ENCODE measurements at regions not wholly inside any gene's neighbourhood (a gene's known extent, or its start where the extent isn't known, plus 50 kb on each side); places are given as distances from the start of the nearest gene placed in this dataset.

GRCh38 chr12:128168273-128168672 lies 98.7 kb upstream of the TMEM132C start:
- TF ChIP-seq CTCF (conservative IDR thresholded peaks at IDR 0.05): no peak
- TF ChIP-seq ZFX (IDR thresholded peaks at IDR 0.05): no peak
